ENCODE measurements at regions not wholly inside any gene's neighbourhood (a gene's known extent, or its start where the extent isn't known, plus 50 kb on each side); places are given as distances from the start of the nearest gene placed in this dataset.

DNA sequence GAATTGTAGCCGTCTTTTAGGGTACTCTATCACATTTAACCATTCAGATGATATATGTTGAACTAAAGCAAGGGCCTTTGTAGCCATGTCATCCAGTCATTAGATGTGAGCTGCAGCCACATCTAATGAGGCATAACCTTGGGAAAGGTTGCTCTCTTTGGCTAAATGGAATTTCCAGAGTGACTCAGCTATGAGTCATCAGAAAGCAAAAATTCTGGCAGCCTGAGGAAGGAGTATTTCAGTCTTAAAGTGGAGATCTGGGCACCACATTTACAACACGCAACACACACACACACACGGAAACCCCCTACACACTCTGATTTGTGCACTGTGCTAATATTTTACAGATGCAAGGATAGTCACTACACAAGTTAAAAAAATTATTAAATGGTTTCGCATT lies 176.9 kb upstream of the ZWINT start:
- Histone ChIP-seq H2AFZ (ENCODE audit: low read length) (no peak overlapping the region), H3K23ac (ENCODE audit: low read depth, low read length, poor library complexity) (no peak overlapping the region), H3K36me3 (replicated peaks in 1 of 2; ENCODE audit: control insufficient read depth in 2 of 2, insufficient read depth in 2 of 2, low read length in 2 of 2) (no peaks in the 10 kb centered on the region), H3K9me3 (replicated peaks in 1 of 2; ENCODE audit: control insufficient read depth in 2 of 2, insufficient read depth in 1 of 2, low read depth in 1 of 2, low read length in 2 of 2) (no peaks in the 10 kb centered on the region), H3K14ac (ENCODE audit: low read length) (no peak overlapping the region), H2BK5ac (ENCODE audit: low read length) (no peak overlapping the region), H3K4me2 (ENCODE audit: insufficient read depth, low read length, poor library complexity, severe bottlenecking) (no peak overlapping the region), H3K27ac (replicated peaks; ENCODE audit: low read length) (no peak overlapping the region), H2BK120ac (ENCODE audit: low read depth, low read length) (no peak overlapping the region), H4K91ac (ENCODE audit: low read depth, low read length, poor library complexity) (no peak overlapping the region), H2BK15ac (ENCODE audit: low read length) (no peak overlapping the region), H3K27me3 (ENCODE audit: control insufficient read depth in 3 of 3, insufficient read depth in 3 of 3, low read depth in 1 of 3, low read length in 3 of 3) (no peaks in the 10 kb centered on the region), H3K4me1 (ENCODE audit: control insufficient read depth in 2 of 2, insufficient read depth in 1 of 2, low read depth in 1 of 2, low read length in 2 of 2) (no peaks in the 10 kb centered on the region), H3K79me1 (ENCODE audit: low read depth, low read length) (no peaks in the 10 kb centered on the region), H4K8ac (ENCODE audit: low read depth, low read length) (no peak overlapping the region), H2BK12ac (ENCODE audit: low read length) (no peak overlapping the region), H2AK5ac (ENCODE audit: low read depth, low read length) (no peak overlapping the region), H3K9ac (ENCODE audit: low read depth, low read length, poor library complexity) (no peak overlapping the region), H3K4me3 (ENCODE audit: low read length in 2 of 2) (no peak overlapping the region), H3K18ac (ENCODE audit: low read length) (no peak overlapping the region), H3K4ac (ENCODE audit: low read length) (no peak overlapping the region)
- WGBS, 2 donors (ENCODE audit: extremely low coverage in 2 of 2, insufficient read length in 2 of 2, insufficient replicate concordance in 1 of 2): no CpG with 5 or more reads among the region's 4 CpGs
- DNase-seq (ENCODE audit: low spot score): no peak

DNA sequence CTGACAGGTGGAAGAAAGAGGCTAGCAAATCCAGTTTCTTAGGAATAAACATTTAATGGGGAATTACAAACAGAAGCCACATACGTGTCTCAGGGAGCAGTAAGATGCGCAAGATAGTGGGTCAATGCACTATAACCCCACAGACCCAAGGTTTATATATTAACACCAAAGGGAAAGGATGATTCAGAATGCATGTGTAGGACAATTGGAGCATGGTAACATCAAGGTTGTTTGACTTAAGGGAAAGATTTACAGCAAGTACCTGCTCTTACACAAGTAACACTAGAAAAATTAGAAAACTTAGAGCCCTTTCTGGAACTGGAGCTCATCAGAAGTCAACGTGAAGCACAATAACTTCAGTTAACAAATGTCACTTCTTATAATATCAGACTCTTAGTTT lies 161.1 kb upstream of the ZWINT start:
- H3K4me2 ChIP-seq (ENCODE audit: insufficient read depth, low read length, poor library complexity, severe bottlenecking): no peak overlapping the region
- H3K23ac ChIP-seq (ENCODE audit: low read depth, low read length, poor library complexity): no peak overlapping the region
- no peak overlapping the region for H3K27ac ChIP-seq (replicated peaks; ENCODE audit: low read length)
- H3K9me3 ChIP-seq (replicated peaks in 1 of 2; ENCODE audit: control insufficient read depth in 2 of 2, insufficient read depth in 1 of 2, low read depth in 1 of 2, low read length in 2 of 2): no peaks in the 10 kb centered on the region
- H3K4me3 ChIP-seq (ENCODE audit: low read length in 2 of 2): no peak overlapping the region
- no CpG with 5 or more reads among the region's 3 CpGs for WGBS, 2 donors (ENCODE audit: extremely low coverage in 2 of 2, insufficient read length in 2 of 2, insufficient replicate concordance in 1 of 2)
- no peak overlapping the region for H2BK15ac ChIP-seq (ENCODE audit: low read length)
- H3K9ac ChIP-seq (ENCODE audit: low read depth, low read length, poor library complexity): no peak overlapping the region
- no peaks in the 10 kb centered on the region for H3K27me3 ChIP-seq (ENCODE audit: control insufficient read depth in 3 of 3, insufficient read depth in 3 of 3, low read depth in 1 of 3, low read length in 3 of 3)
- no peak for DNase-seq (ENCODE audit: low spot score)
- no peak overlapping the region for H3K18ac ChIP-seq (ENCODE audit: low read length)
- H2AFZ ChIP-seq (ENCODE audit: low read length): no peak overlapping the region
- no peak overlapping the region for H3K14ac ChIP-seq (ENCODE audit: low read length)
- no peaks in the 10 kb centered on the region for H3K4me1 ChIP-seq (ENCODE audit: control insufficient read depth in 2 of 2, insufficient read depth in 1 of 2, low read depth in 1 of 2, low read length in 2 of 2)
- H3K79me1 ChIP-seq (ENCODE audit: low read depth, low read length): no peaks in the 10 kb centered on the region
- no peak overlapping the region for H2BK120ac ChIP-seq (ENCODE audit: low read depth, low read length)
- H4K91ac ChIP-seq (ENCODE audit: low read depth, low read length, poor library complexity): no peak overlapping the region
- no peaks in the 10 kb centered on the region for H3K36me3 ChIP-seq (replicated peaks in 1 of 2; ENCODE audit: control insufficient read depth in 2 of 2, insufficient read depth in 2 of 2, low read length in 2 of 2)
- H4K8ac ChIP-seq (ENCODE audit: low read depth, low read length): no peak overlapping the region
- H2BK5ac ChIP-seq (ENCODE audit: low read length): no peak overlapping the region
- no peak overlapping the region for H3K4ac ChIP-seq (ENCODE audit: low read length)
- no peak overlapping the region for H2BK12ac ChIP-seq (ENCODE audit: low read length)
- H2AK5ac ChIP-seq (ENCODE audit: low read depth, low read length): no peak overlapping the region

DNA sequence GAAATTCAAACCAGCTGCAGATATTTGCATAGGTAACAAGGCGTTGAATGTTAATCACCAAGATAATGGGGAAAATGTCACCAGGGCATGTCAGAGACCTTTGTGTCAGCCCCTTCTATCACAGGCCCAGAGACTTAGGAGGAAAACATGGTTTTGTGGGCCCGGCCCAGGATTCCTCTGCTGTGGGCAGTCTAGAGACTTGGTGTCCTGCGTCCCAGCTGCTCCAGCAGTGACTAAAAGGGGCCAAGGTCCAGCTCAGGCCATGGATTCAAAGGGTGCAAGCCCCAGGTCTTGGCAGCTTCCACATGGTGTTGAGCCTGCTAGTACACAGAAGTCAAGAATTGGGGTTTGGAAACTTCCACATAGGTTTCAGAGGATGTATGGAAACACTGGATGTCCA lies 147.5 kb upstream of the ZWINT start:
- Histone ChIP-seq H2BK5ac (ENCODE audit: low read length) (no peak overlapping the region), H3K27ac (replicated peaks; ENCODE audit: low read length) (no peak overlapping the region), H2BK120ac (ENCODE audit: low read depth, low read length) (no peak overlapping the region), H4K91ac (ENCODE audit: low read depth, low read length, poor library complexity) (no peak overlapping the region), H2BK12ac (ENCODE audit: low read length) (no peak overlapping the region), H3K4me2 (ENCODE audit: insufficient read depth, low read length, poor library complexity, severe bottlenecking) (no peak overlapping the region), H2AFZ (ENCODE audit: low read length) (no peak overlapping the region), H4K8ac (ENCODE audit: low read depth, low read length) (peak overlapping the region; percentile 17), H3K4me1 (ENCODE audit: control insufficient read depth in 2 of 2, insufficient read depth in 1 of 2, low read depth in 1 of 2, low read length in 2 of 2) (no peaks in the 10 kb centered on the region), H2AK5ac (ENCODE audit: low read depth, low read length) (no peak overlapping the region), H3K18ac (ENCODE audit: low read length) (no peak overlapping the region), H3K36me3 (replicated peaks in 1 of 2; ENCODE audit: control insufficient read depth in 2 of 2, insufficient read depth in 2 of 2, low read length in 2 of 2) (no peaks in the 10 kb centered on the region), H3K9ac (ENCODE audit: low read depth, low read length, poor library complexity) (no peak overlapping the region), H3K23ac (ENCODE audit: low read depth, low read length, poor library complexity) (no peak overlapping the region), H3K79me1 (ENCODE audit: low read depth, low read length) (no peaks in the 10 kb centered on the region), H3K27me3 (ENCODE audit: control insufficient read depth in 3 of 3, insufficient read depth in 3 of 3, low read depth in 1 of 3, low read length in 3 of 3) (no peaks in the 10 kb centered on the region), H2BK15ac (ENCODE audit: low read length) (no peak overlapping the region), H3K4ac (ENCODE audit: low read length) (no peak overlapping the region), H3K14ac (ENCODE audit: low read length) (no peak overlapping the region), H3K4me3 (ENCODE audit: low read length in 2 of 2) (no peak overlapping the region), H3K9me3 (replicated peaks in 1 of 2; ENCODE audit: control insufficient read depth in 2 of 2, insufficient read depth in 1 of 2, low read depth in 1 of 2, low read length in 2 of 2) (no peaks in the 10 kb centered on the region)
- DNase-seq (ENCODE audit: low spot score): no peak
- WGBS, 2 donors (ENCODE audit: extremely low coverage in 2 of 2, insufficient read length in 2 of 2, insufficient replicate concordance in 1 of 2): no CpG with 5 or more reads among the region's 3 CpGs

DNA sequence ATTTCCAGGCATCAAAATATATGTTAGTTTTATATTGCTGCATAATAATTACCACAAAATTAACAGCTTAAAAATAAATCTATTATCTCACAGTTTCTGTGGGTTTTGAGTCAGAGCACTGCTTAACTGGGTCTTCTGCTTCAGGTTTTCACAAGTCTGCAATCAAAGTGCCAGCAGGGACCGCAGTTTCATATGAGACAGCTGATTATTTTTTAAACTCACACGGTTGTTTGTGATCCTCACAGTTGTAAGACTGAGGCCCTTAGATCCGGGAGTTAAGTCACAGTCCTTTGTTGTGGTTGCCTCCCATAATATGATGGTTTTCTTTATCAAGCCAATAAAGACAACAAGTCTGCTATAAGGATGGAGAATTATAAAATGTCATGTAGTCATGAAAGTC lies 146.0 kb upstream of the ZWINT start:
- Histone ChIP-seq H3K23ac (ENCODE audit: low read depth, low read length, poor library complexity) (no peak overlapping the region), H3K18ac (ENCODE audit: low read length) (no peak overlapping the region), H2AK5ac (ENCODE audit: low read depth, low read length) (no peak overlapping the region), H3K14ac (ENCODE audit: low read length) (no peak overlapping the region), H2BK15ac (ENCODE audit: low read length) (no peak overlapping the region), H4K91ac (ENCODE audit: low read depth, low read length, poor library complexity) (no peak overlapping the region), H3K79me1 (ENCODE audit: low read depth, low read length) (no peaks in the 10 kb centered on the region), H2BK12ac (ENCODE audit: low read length) (no peak overlapping the region), H3K27ac (replicated peaks; ENCODE audit: low read length) (no peak overlapping the region), H2BK5ac (ENCODE audit: low read length) (no peak overlapping the region), H3K4me1 (ENCODE audit: control insufficient read depth in 2 of 2, insufficient read depth in 1 of 2, low read depth in 1 of 2, low read length in 2 of 2) (no peaks in the 10 kb centered on the region), H2AFZ (ENCODE audit: low read length) (no peak overlapping the region), H3K4me2 (ENCODE audit: insufficient read depth, low read length, poor library complexity, severe bottlenecking) (no peak overlapping the region), H3K4ac (ENCODE audit: low read length) (no peak overlapping the region), H4K8ac (ENCODE audit: low read depth, low read length) (no peak overlapping the region), H3K9ac (ENCODE audit: low read depth, low read length, poor library complexity) (no peak overlapping the region), H2BK120ac (ENCODE audit: low read depth, low read length) (no peak overlapping the region), H3K36me3 (replicated peaks in 1 of 2; ENCODE audit: control insufficient read depth in 2 of 2, insufficient read depth in 2 of 2, low read length in 2 of 2) (no peaks in the 10 kb centered on the region), H3K9me3 (replicated peaks in 1 of 2; ENCODE audit: control insufficient read depth in 2 of 2, insufficient read depth in 1 of 2, low read depth in 1 of 2, low read length in 2 of 2) (no peaks in the 10 kb centered on the region), H3K27me3 (ENCODE audit: control insufficient read depth in 3 of 3, insufficient read depth in 3 of 3, low read depth in 1 of 3, low read length in 3 of 3) (no peaks in the 10 kb centered on the region), H3K4me3 (ENCODE audit: low read length in 2 of 2) (no peak overlapping the region)
- no CpG with 5 or more reads among the region's 3 CpGs for WGBS, 2 donors (ENCODE audit: extremely low coverage in 2 of 2, insufficient read length in 2 of 2, insufficient replicate concordance in 1 of 2)
- no peak for DNase-seq (ENCODE audit: low spot score)
